ENCODE measurements at regions not wholly inside any gene's neighbourhood (a gene's known extent, or its start where the extent isn't known, plus 50 kb on each side); places are given as distances from the start of the nearest gene placed in this dataset.

DNA sequence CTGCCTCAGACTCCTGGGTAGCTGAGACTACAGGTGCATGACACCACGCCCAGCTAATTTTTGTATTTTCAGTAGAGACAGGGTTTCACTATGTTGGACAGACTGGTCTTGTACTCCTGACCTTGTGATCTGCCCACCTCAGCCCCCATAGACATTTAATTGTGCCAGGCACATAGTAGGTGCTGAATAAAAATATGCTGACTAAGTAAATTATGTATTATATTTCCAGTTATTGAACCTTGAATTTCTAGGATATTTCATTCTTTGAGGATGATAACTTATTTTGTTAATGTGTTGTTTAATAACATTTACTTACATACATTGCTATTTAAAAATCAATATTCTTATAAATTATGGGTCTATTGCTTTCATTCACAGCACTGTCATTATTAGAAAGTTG, 190.4 kb upstream of the LRRTM4 start:
- Histone ChIP-seq H3K56ac (ENCODE audit: extremely low read depth, insufficient read depth, low read length) (no peak overlapping the region), H4K91ac (ENCODE audit: insufficient read depth, low read depth, low read length) (no peak overlapping the region), H3K27ac (ENCODE audit: insufficient read depth, low read length) (no peak overlapping the region), H4K5ac (ENCODE audit: low read depth, low read length) (no peak overlapping the region), H3K18ac (ENCODE audit: low read depth, low read length) (no peak overlapping the region), H3K23ac (ENCODE audit: low read depth, low read length) (no peak overlapping the region), H3K4me3 (ENCODE audit: insufficient read depth, low read depth, low read length) (no peak overlapping the region), H2BK15ac (ENCODE audit: low read depth, low read length) (no peak overlapping the region), H3K4me2 (ENCODE audit: low read depth, low read length) (no peak overlapping the region), H4K8ac (ENCODE audit: low read depth in 2 of 2, low read length in 2 of 2) (no peak overlapping the region), H2AFZ (replicated peaks; ENCODE audit: low read length, poor library complexity) (no peak overlapping the region), H2BK5ac (ENCODE audit: low read depth, low read length, poor library complexity, severe bottlenecking) (no peak overlapping the region), H2AK9ac (replicated peaks; ENCODE audit: low read depth, low read length, poor library complexity) (no peak overlapping the region), H3K27me3 (ENCODE audit: control insufficient read depth, insufficient read depth, low read length) (no peaks in the 10 kb centered on the region), H3K36me3 (ENCODE audit: control insufficient read depth, insufficient read depth, low read length) (no peaks in the 10 kb centered on the region), H3K79me1 (ENCODE audit: low read depth in 1 of 2, low read length in 2 of 2) (no peaks in the 10 kb centered on the region), H3K4ac (ENCODE audit: low read depth, low read length) (no peak overlapping the region), H2AK5ac (ENCODE audit: low read depth, low read length) (no peak overlapping the region), H2BK20ac (ENCODE audit: low read depth, low read length) (no peak overlapping the region), H3K9ac (ENCODE audit: low read depth, low read length) (no peak overlapping the region), H3K9me3 (ENCODE audit: control insufficient read depth, insufficient read depth, low read length) (no peaks in the 10 kb centered on the region), H2BK120ac (ENCODE audit: low read depth, low read length) (no peak overlapping the region), H3K14ac (replicated peaks; ENCODE audit: low read depth, low read length) (no peak overlapping the region), H3K9me1 (ENCODE audit: insufficient read depth, low read length) (no peaks in the 10 kb centered on the region), H3K4me1 (ENCODE audit: control insufficient read depth, insufficient read depth, low read length) (no peaks in the 10 kb centered on the region), H4K20me1 (ENCODE audit: insufficient read depth, low read length) (no peaks in the 10 kb centered on the region)
- intact Hi-C loops (cut with micrococcal nuclease) (no loop called here), dilution Hi-C loops (cut with HindIII; ENCODE audit: low sequenced_read_pairs, unreplicated experiment) (no loop called here), in situ Hi-C loops (cut with MboI; ENCODE audit: low sequenced_read_pairs) (no loop called here)
- no CpG with 5 or more reads among the region's 1 CpG for WGBS, 2 experiments (ENCODE audit: extremely low coverage in 2 of 2, insufficient read length in 1 of 2)
- ATAC-seq (ENCODE audit: low read depth) (no peak), DNase-seq (no peak)
- ChIA-PET POLR2A (ENCODE audit: unreplicated experiment) (no interaction called here), CTCF (no interaction called here)
- no TSS peak for BruUV-seq (replicated peaks)
- no peak for TF ChIP-seq NFE2L2 (IDR thresholded peaks at IDR 0.05; ENCODE audit: low read depth, low read length)
- TF ChIP-seq MAFK (IDR thresholded peaks at IDR 0.05; ENCODE audit: low read depth, low read length), result peak; percentile 96
- no peak for TF ChIP-seq RFX5 (IDR thresholded peaks at IDR 0.05; ENCODE audit: low read depth, low read length)
- no peak for TF ChIP-seq ELK1 (IDR thresholded peaks at IDR 0.05; ENCODE audit: borderline replicate concordance, low read depth, low read length)
- no peak for TF ChIP-seq CHD1 (IDR thresholded peaks at IDR 0.05; ENCODE audit: low read depth, low read length)
- TF ChIP-seq POLR2A (IDR thresholded peaks at IDR 0.05; ENCODE audit: low read depth, low read length), result no peak

All from IMR-90 (cell line).